HepG2 (cell line): ENCODE measurements at regions not wholly inside any gene's neighbourhood (a gene's known extent, or its start where the extent isn't known, plus 50 kb on each side); places are given as distances from the start of the nearest gene placed in this dataset.
A peak's percentile ranks its signal among the peaks of the same experiment; 100 is the strongest.

ENCODE experiments used
- ATAC-seq: fragments of 200-7000 bp; cut with Tn5 transposase; 3 replicates; pipeline ENCODE4 v1.9.1; 2020; ENCODE audit warnings: mild to moderate bottlenecking, moderate library complexity
- BruUV-seq: library from RNA; stranded (reverse); fragments of 400-500 nt; replicated peaks from 2 replicates; lab custom pipeline; 2021; lab: Mats Ljungman, UMichigan
- CTCF ChIA-PET: fragments of 300-600 bp; formaldehyde crosslinking; extraction: SDS; loops from one replicate; lab custom pipeline; 2021; ENCODE audit warnings: low total read pairs, inconsistent platforms, low intra/inter-chr PET ratio; lab: Yijun Ruan, JAX
- POLR2A ChIA-PET: fragments of 350-600 bp; sonication (Branson Sonifier 250); formaldehyde crosslinking; loops from one replicate; lab custom pipeline; 2020; ENCODE audit warnings: antibody characterized with exemption, inconsistent platforms; lab: Yijun Ruan, JAX
- DNase-seq: peaks from one replicate; pipeline ENCODE4 v3.0.0-alpha.2; 2015; ENCODE audit warnings: low spot score
- FAIRE-seq: peaks from 3 replicates; lab custom pipeline; 2011; peaks lifted over from hg19 to GRCh38; lab: Jason Lieb, UNC
- H2AFZ ChIP-seq: one replicate; pipeline ENCODE4 v1.6.1; 2011; ENCODE audit warnings: low read length, inconsistent platforms
- H3K27ac ChIP-seq: fragments of 300-600 bp; 3 replicates; pipeline ENCODE4 v1.8.0; 2011; ENCODE audit warnings: mixed run types, mild to moderate bottlenecking, mixed read lengths, low read length, inconsistent platforms; ENCODE audit not compliant: insufficient read depth; ENCODE audit errors: extremely low read length
- H3K27me3 ChIP-seq, 2 experiments: fragments of 200-600 bp in 1 of 2; 2 replicates in 1 of 2; 3 replicates in 1 of 2; pipeline versions ENCODE4 v1.6.0 to v1.8.0; 2011; ENCODE audit warnings: low read length in 2 of 2, mild to moderate bottlenecking in 2 of 2, moderate library complexity in 2 of 2, inconsistent platforms in 1 of 2; ENCODE audit not compliant: insufficient read depth in 2 of 2, control insufficient read depth in 1 of 2
- H3K36me3 ChIP-seq, 2 experiments: fragments of 200-600 bp in 1 of 2; replicated peaks in 1 of 2; 2 replicates in 1 of 2; 3 replicates in 1 of 2; pipeline versions ENCODE4 v1.5.1 to v1.8.0; 2011; ENCODE audit warnings: low read length in 2 of 2, inconsistent platforms in 1 of 2; ENCODE audit not compliant: insufficient read depth in 2 of 2, control insufficient read depth in 1 of 2
- H3K4me1 ChIP-seq: 2 replicates; pipeline ENCODE4 v1.5.1; 2012; ENCODE audit warnings: low read length, inconsistent platforms; ENCODE audit not compliant: insufficient read depth
- H3K4me2 ChIP-seq: 2 replicates; pipeline ENCODE4 v1.6.0; 2011; ENCODE audit warnings: low read depth, low read length, inconsistent platforms
- H3K4me3 ChIP-seq, 3 experiments: fragments of 200-600 bp in 1 of 3; sonication (generic), shearing (Covaris generic) in 1 of 3; replicated peaks in 1 of 3; 2 replicates each; pipeline ENCODE4 v1.5.1; 2011 to 2016; ENCODE audit warnings: low read length in 3 of 3, inconsistent platforms in 2 of 3, low read depth in 2 of 3, mild to moderate bottlenecking in 2 of 3, control low read depth in 1 of 3, mixed read lengths in 1 of 3; ENCODE audit not compliant: insufficient read depth in 1 of 3
- H3K79me2 ChIP-seq: one replicate; pipeline ENCODE4 v1.6.1; 2011; ENCODE audit warnings: low read length, inconsistent platforms; ENCODE audit not compliant: insufficient read depth
- H3K9ac ChIP-seq: 2 replicates; pipeline ENCODE4 v1.6.0; 2011; ENCODE audit warnings: mild to moderate bottlenecking, low read depth, low read length, inconsistent platforms; ENCODE audit not compliant: insufficient read depth
- H3K9me3 ChIP-seq: 2 replicates; pipeline ENCODE4 v1.5.1; 2012; ENCODE audit warnings: mild to moderate bottlenecking, low read length
- H4K20me1 ChIP-seq: 2 replicates; pipeline ENCODE4 v1.6.0; 2011; ENCODE audit warnings: inconsistent platforms, mild to moderate bottlenecking, low read length, moderate library complexity; ENCODE audit not compliant: insufficient read depth
- ARNT2 ChIP-seq: sonication (generic); formaldehyde crosslinking; IDR thresholded peaks from 2 replicates; pipeline ENCODE4 v1.8.0; 2022; ENCODE audit warnings: mild to moderate bottlenecking, low read depth, missing genetic modification reagents, moderate library complexity
- EED ChIP-seq: sonication (generic); formaldehyde crosslinking; IDR thresholded peaks from 2 replicates; pipeline ENCODE4 v1.5.0; 2020; ENCODE audit warnings: mild to moderate bottlenecking, missing genetic modification reagents
- ELF3 ChIP-seq: IDR thresholded peaks from 2 replicates; pipeline ENCODE4 v1.6.1; 2016; ENCODE audit warnings: missing genetic modification reagents, missing compliant biosample characterization
- FOXA1 ChIP-seq, 2 experiments: fragments of 450-650 bp in 1 of 2; sonication (generic) in 1 of 2; formaldehyde crosslinking in 1 of 2; IDR thresholded peaks; 2 replicates each; pipeline versions ENCODE4 v1.4.0 to v1.6.1; 2016 to 2020; ENCODE audit warnings: missing genetic modification reagents in 1 of 2
- LCORL ChIP-seq, 2 experiments: fragments of 450-650 bp in 1 of 2; sonication (generic) in 1 of 2; formaldehyde crosslinking in 1 of 2; IDR thresholded peaks; 2 replicates each; pipeline versions ENCODE4 v1.5.0 to v1.6.1; 2017 to 2020; ENCODE audit warnings: antibody characterized with exemption in 1 of 2, missing genetic modification reagents in 1 of 2
- NFRKB ChIP-seq: fragments of 450-650 bp; IDR thresholded peaks from 2 replicates; pipeline ENCODE4 v1.6.1; 2017
- NR1H2 ChIP-seq: sonication (generic); formaldehyde crosslinking; IDR thresholded peaks from 2 replicates; pipeline ENCODE4 v1.8.1; 2022; ENCODE audit warnings: low read depth, missing genetic modification reagents, borderline replicate concordance
- PTBP1 ChIP-seq: fragments of 200-400 bp; formaldehyde crosslinking; IDR thresholded peaks from 2 replicates; pipeline ENCODE4 v1.6.1; 2018; ENCODE audit warnings: low read length, low read depth; ENCODE audit not compliant: poor library complexity, severe bottlenecking
- REXO4 ChIP-seq: sonication (generic); formaldehyde crosslinking; IDR thresholded peaks from 2 replicates; pipeline ENCODE4 v1.8.0; 2022; ENCODE audit warnings: missing genetic modification reagents, mild to moderate bottlenecking, borderline replicate concordance
- SRF ChIP-seq: IDR thresholded peaks from 2 replicates; pipeline ENCODE4 v1.6.1; 2011; ENCODE audit warnings: mild to moderate bottlenecking, low read depth, low read length, moderate library complexity
- ZNF317 ChIP-seq: sonication (generic); formaldehyde crosslinking; IDR thresholded peaks from 2 replicates; pipeline ENCODE4 v1.5.0; 2020; ENCODE audit warnings: mild to moderate bottlenecking, missing genetic modification reagents
- ZSCAN12 ChIP-seq: sonication (generic); formaldehyde crosslinking; IDR thresholded peaks from 2 replicates; pipeline ENCODE4 v1.9.0; 2021; ENCODE audit warnings: mild to moderate bottlenecking, missing genetic modification reagents
- WGBS: methylation state at CpG from one replicate; pipeline ENCODE4 v1.1.6; 2017; ENCODE audit warnings: low lambda C conversion rate; 5-methylcytosine and 5-hydroxymethylcytosine counted together
- in situ Hi-C: cut with HindIII; loops from 2 replicates; pipeline ENCODE4 v1.10.0; 2017; ENCODE audit warnings: low pct_unique_long_range_greater_than_20kb; ENCODE audit not compliant: extremely low pct_ligation_motif_present
- intact Hi-C: fragments of 100-400 bp; cut with micrococcal nuclease; formaldehyde crosslinking; loops from one replicate; pipeline ENCODE4 v1.10.0; 2022; ENCODE audit not compliant: unreplicated experiment
- TF ChIP-seq, protein P1 (sequence below): sonication (generic); formaldehyde crosslinking; IDR thresholded peaks from 2 replicates; pipeline ENCODE4 v1.4.0; 2020; ENCODE audit warnings: missing genetic modification reagents
- TF ChIP-seq, protein P2 (sequence below): sonication (generic); formaldehyde crosslinking; IDR thresholded peaks from 2 replicates; pipeline ENCODE4 v1.5.0; 2020; ENCODE audit warnings: missing genetic modification reagents, mild to moderate bottlenecking, borderline replicate concordance
- TF ChIP-seq, protein P3 (sequence below): sonication (generic); formaldehyde crosslinking; IDR thresholded peaks from 2 replicates; pipeline ENCODE4 v1.5.0; 2020; ENCODE audit warnings: missing genetic modification reagents

DNA sequence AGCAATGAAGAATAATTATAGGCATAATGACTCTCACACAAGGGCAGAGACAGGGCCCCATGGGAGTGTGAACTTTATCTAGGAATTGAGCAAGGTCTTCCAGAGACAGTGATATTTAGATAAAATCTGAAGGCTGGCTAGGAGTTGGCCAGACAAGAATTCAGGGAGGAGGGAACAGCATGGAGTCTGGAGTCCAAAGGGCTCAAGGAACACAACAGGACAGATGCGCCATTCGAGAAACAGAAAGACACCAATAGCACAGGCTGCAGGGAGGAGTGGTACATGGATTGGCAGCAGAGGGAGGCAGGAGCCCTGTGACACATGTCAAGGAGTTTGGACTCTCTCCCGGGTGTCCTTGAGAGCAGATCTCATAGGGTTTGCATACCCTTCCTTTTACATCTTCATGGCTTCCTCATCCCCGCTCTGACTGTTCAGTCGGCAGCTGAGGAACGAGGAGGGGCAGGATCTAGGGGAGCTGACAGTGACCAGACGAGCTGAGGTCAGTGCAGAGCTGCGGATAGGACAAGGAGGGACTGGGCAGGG lies 64.0 kb upstream of the XPA start (continued):
- no peak for TF ChIP-seq ZNF317 (CRISPR knock-in tag)

DNA sequence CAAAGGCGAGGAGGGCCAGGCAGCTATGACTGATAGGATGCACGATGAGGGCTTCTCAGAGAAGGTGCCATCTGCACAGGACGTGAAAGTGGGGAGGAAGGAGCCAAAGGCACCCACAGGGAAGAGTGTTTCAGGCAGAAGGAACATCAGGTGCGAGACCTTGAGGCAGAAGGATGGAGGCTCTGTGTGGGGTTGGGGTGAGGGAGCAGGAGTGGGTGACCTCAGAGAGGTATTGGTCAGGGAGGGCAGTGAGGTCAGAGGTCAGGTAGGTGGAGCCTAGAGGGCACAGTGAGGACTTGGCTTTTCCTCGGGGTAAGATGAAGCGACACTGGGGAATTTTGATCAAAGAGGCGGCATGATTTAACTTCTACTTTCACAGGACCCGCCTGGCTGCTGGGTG lies 64.7 kb upstream of the XPA start:
- H3K4me3 ChIP-seq: no peak overlapping the region
- FAIRE-seq (no peak), ATAC-seq (no peak), DNase-seq (no peak)
- 82% methylated on average over 8 of the region's 8 CpGs for WGBS
- POLR2A ChIA-PET: no interaction called here
- BruUV-seq: no TSS peak
- H3K79me2 ChIP-seq: no peaks in the 10 kb centered on the region
- 0 out of 2 replicates have a peak overlapping the region, but pooled peaks have one; percentile 86 for H3K4me2 ChIP-seq
- H3K36me3 ChIP-seq: no peaks in the 10 kb centered on the region
- H3K9ac ChIP-seq: no peak overlapping the region
- H3K27me3 ChIP-seq: no peaks in the 10 kb centered on the region
- no peaks in the 10 kb centered on the region for H3K9me3 ChIP-seq
- H3K4me1 ChIP-seq: peaks cover 40% of the 10 kb centered on the region
- H2AFZ ChIP-seq: no peak overlapping the region
- no peak for TF ChIP-seq NFRKB
- TF ChIP-seq, protein P1, sequence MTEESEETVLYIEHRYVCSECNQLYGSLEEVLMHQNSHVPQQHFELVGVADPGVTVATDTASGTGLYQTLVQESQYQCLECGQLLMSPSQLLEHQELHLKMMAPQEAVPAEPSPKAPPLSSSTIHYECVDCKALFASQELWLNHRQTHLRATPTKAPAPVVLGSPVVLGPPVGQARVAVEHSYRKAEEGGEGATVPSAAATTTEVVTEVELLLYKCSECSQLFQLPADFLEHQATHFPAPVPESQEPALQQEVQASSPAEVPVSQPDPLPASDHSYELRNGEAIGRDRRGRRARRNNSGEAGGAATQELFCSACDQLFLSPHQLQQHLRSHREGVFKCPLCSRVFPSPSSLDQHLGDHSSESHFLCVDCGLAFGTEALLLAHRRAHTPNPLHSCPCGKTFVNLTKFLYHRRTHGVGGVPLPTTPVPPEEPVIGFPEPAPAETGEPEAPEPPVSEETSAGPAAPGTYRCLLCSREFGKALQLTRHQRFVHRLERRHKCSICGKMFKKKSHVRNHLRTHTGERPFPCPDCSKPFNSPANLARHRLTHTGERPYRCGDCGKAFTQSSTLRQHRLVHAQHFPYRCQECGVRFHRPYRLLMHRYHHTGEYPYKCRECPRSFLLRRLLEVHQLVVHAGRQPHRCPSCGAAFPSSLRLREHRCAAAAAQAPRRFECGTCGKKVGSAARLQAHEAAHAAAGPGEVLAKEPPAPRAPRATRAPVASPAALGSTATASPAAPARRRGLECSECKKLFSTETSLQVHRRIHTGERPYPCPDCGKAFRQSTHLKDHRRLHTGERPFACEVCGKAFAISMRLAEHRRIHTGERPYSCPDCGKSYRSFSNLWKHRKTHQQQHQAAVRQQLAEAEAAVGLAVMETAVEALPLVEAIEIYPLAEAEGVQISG (CRISPR knock-in tag): no peak
- no peak for TF ChIP-seq FOXA1 (IDR thresholded peaks at IDR 0.05)
- TF ChIP-seq FOXA1 (CRISPR knock-in tag; IDR thresholded peaks at IDR 0.05): no peak
- TF ChIP-seq REXO4: no peak
- no peak for TF ChIP-seq EED (CRISPR knock-in tag)
- TF ChIP-seq, protein P2, sequence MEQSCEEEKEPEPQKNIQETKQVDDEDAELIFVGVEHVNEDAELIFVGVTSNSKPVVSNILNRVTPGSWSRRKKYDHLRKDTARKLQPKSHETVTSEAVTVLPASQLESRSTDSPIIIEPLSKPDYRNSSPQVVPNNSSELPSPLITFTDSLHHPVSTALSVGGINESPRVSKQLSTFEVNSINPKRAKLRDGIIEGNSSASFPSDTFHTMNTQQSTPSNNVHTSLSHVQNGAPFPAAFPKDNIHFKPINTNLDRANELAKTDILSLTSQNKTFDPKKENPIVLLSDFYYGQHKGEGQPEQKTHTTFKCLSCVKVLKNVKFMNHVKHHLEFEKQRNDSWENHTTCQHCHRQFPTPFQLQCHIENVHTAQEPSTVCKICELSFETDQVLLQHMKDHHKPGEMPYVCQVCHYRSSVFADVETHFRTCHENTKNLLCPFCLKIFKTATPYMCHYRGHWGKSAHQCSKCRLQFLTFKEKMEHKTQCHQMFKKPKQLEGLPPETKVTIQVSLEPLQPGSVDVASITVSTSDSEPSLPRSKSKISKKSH (CRISPR knock-in tag): no peak
- no peak for TF ChIP-seq LCORL (IDR thresholded peaks at IDR 0.05)
- no peak for TF ChIP-seq LCORL (CRISPR knock-in tag; IDR thresholded peaks at IDR 0.05)
- TF ChIP-seq SRF: no peak
- TF ChIP-seq, protein P3, sequence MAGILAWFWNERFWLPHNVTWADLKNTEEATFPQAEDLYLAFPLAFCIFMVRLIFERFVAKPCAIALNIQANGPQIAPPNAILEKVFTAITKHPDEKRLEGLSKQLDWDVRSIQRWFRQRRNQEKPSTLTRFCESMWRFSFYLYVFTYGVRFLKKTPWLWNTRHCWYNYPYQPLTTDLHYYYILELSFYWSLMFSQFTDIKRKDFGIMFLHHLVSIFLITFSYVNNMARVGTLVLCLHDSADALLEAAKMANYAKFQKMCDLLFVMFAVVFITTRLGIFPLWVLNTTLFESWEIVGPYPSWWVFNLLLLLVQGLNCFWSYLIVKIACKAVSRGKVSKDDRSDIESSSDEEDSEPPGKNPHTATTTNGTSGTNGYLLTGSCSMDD (CRISPR knock-in tag): no peak
- no peak for TF ChIP-seq PTBP1
- no peak for TF ChIP-seq ZSCAN12 (CRISPR knock-in tag)
- TF ChIP-seq ELF3 (CRISPR knock-in tag): no peak
- TF ChIP-seq ARNT2 (CRISPR knock-in tag): no peak
- TF ChIP-seq NR1H2 (CRISPR knock-in tag): no peak
- intact Hi-C loops: no loop called here
- CTCF ChIA-PET: no interaction called here
- H3K27ac ChIP-seq: no peak overlapping the region
- H4K20me1 ChIP-seq: no peaks in the 10 kb centered on the region
- in situ Hi-C loops: no loop called here
